ENCODE measurements at regions not wholly inside any gene's neighbourhood (a gene's known extent, or its start where the extent isn't known, plus 50 kb on each side); places are given as distances from the start of the nearest gene placed in this dataset.

DNA sequence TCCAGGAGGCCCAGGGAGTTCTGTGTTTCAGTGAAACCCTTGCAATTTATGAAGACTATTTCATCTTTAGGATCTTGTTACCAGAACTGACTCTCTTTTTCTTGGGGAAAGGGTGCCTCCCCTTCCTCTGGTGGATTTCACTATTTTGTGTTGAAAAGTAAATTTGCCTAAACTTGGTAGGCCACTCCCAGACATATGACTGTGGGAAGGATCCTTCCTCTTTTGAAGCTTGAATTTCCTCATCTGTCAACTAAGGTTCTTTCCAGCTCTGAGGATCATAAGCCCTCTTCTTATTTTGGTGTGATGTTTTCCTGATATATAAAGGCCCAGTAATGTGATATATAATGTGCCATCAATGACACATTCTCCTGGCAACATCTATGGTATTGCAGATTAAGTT, 59.1 kb upstream of the ZFAND5 start:
- no peaks in the 10 kb centered on the region for H3K79me2 ChIP-seq (ENCODE audit: low read depth)
- H2AFZ ChIP-seq = no peak overlapping the region
- no peak overlapping the region for H3K4me3 ChIP-seq
- no peak overlapping the region for H3K27ac ChIP-seq
- no peaks in the 10 kb centered on the region for H3K4me1 ChIP-seq (replicated peaks; ENCODE audit: insufficient read depth)
- BruUV-seq (replicated peaks) = no TSS peak
- TF ChIP-seq CTCF (conservative IDR thresholded peaks at IDR 0.05) (no peak), EZH2 (IDR thresholded peaks at IDR 0.05; ENCODE audit: low read depth) (no peak)
- H4K20me1 ChIP-seq (ENCODE audit: insufficient read depth) = no peaks in the 10 kb centered on the region
- no peaks in the 10 kb centered on the region for H3F3A ChIP-seq (ENCODE audit: insufficient read depth, low read depth)
- DNase-seq = no peak
- H3K4me2 ChIP-seq = no peak overlapping the region
- POLR2A ChIA-PET (ENCODE audit: unreplicated experiment) = no interaction called here
- no peaks in the 10 kb centered on the region for H3K36me3 ChIP-seq (ENCODE audit: low read depth)
- intact Hi-C loops (cut with micrococcal nuclease; ENCODE audit: unreplicated experiment) = no loop called here
- H3K9me3 ChIP-seq (ENCODE audit: insufficient read depth, low read depth) = no peaks in the 10 kb centered on the region
- no peaks in the 10 kb centered on the region for H3K9me2 ChIP-seq (ENCODE audit: insufficient read depth)
- no peaks in the 10 kb centered on the region for H3K27me3 ChIP-seq (ENCODE audit: insufficient read depth, low read depth)
- CTCF ChIA-PET = no interaction called here

- CTCF ChIA-PET = interaction anchor here (1.4 kb wide), 1 partner anchor 12 kb away, joined by 3 read pairs; no protein-coding TSS in a partner anchor
- no peak overlapping the region for H3K4me2 ChIP-seq
- H3K9me2 ChIP-seq (ENCODE audit: insufficient read depth) = no peaks in the 10 kb centered on the region
- H3K4me1 ChIP-seq (replicated peaks; ENCODE audit: insufficient read depth) = no peaks in the 10 kb centered on the region
- H2AFZ ChIP-seq = no peak overlapping the region
- H3K4me3 ChIP-seq = no peak overlapping the region
- POLR2A ChIA-PET (ENCODE audit: unreplicated experiment) = no interaction called here
- no peaks in the 10 kb centered on the region for H3K79me2 ChIP-seq (ENCODE audit: low read depth)
- no peaks in the 10 kb centered on the region for H3K27me3 ChIP-seq (ENCODE audit: insufficient read depth, low read depth)
- intact Hi-C loops (cut with micrococcal nuclease; ENCODE audit: unreplicated experiment) = no loop called here
- no peaks in the 10 kb centered on the region for H4K20me1 ChIP-seq (ENCODE audit: insufficient read depth)
- DNase-seq = no peak
- no peak overlapping the region for H3K27ac ChIP-seq
- H3K9me3 ChIP-seq (ENCODE audit: insufficient read depth, low read depth) = no peaks in the 10 kb centered on the region
- no peaks in the 10 kb centered on the region for H3K36me3 ChIP-seq (ENCODE audit: low read depth)
- no TSS peak for BruUV-seq (replicated peaks)
- no peaks in the 10 kb centered on the region for H3F3A ChIP-seq (ENCODE audit: insufficient read depth, low read depth)
- TF ChIP-seq CTCF (conservative IDR thresholded peaks at IDR 0.05) = no peak
- TF ChIP-seq EZH2 (IDR thresholded peaks at IDR 0.05; ENCODE audit: low read depth) = no peak
These were observed 57.2 kb upstream of the ZFAND5 start for GRCh38 chr9:72422214-72422613.

DNA sequence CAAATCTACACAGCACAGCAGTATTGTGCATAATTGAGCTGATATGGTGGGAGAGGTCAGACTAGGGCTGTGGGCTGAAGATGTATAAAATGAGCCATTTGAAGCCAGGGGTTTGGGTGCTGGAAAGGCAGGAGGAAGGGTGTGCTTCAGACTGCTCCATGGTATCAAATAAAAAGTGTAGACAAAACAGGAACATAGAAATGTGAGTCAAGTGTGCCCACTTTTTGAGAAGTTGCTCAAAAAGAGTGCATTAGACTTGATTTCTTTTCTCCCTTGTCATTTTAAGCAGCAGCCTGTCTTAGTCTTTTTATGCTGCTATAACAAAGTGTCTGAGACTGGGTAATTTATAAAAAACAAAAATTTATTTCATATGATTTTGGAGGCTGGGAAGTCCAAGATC, 55.8 kb upstream of the ZFAND5 start:
- no peak overlapping the region for H3K27ac ChIP-seq
- H3K9me2 ChIP-seq (ENCODE audit: insufficient read depth) = no peaks in the 10 kb centered on the region
- intact Hi-C loops (cut with micrococcal nuclease; ENCODE audit: unreplicated experiment) = no loop called here
- no peak overlapping the region for H3K4me2 ChIP-seq
- H3K4me1 ChIP-seq (replicated peaks; ENCODE audit: insufficient read depth) = no peaks in the 10 kb centered on the region
- no peak overlapping the region for H2AFZ ChIP-seq
- ChIA-PET CTCF (no interaction called here), POLR2A (ENCODE audit: unreplicated experiment) (no interaction called here)
- no peaks in the 10 kb centered on the region for H3K9me3 ChIP-seq (ENCODE audit: insufficient read depth, low read depth)
- H3K4me3 ChIP-seq = no peak overlapping the region
- no peaks in the 10 kb centered on the region for H3K27me3 ChIP-seq (ENCODE audit: insufficient read depth, low read depth)
- H3K36me3 ChIP-seq (ENCODE audit: low read depth) = no peaks in the 10 kb centered on the region
- no peaks in the 10 kb centered on the region for H4K20me1 ChIP-seq (ENCODE audit: insufficient read depth)
- no peak for TF ChIP-seq EZH2 (IDR thresholded peaks at IDR 0.05; ENCODE audit: low read depth)
- TF ChIP-seq CTCF (conservative IDR thresholded peaks at IDR 0.05) = no peak
- no TSS peak for BruUV-seq (replicated peaks)
- H3F3A ChIP-seq (ENCODE audit: insufficient read depth, low read depth) = no peaks in the 10 kb centered on the region
- H3K79me2 ChIP-seq (ENCODE audit: low read depth) = no peaks in the 10 kb centered on the region
- no peak for DNase-seq
